ENCODE measurements at regions not wholly inside any gene's neighbourhood (a gene's known extent, or its start where the extent isn't known, plus 50 kb on each side); places are given as distances from the start of the nearest gene placed in this dataset.

GRCh38 chr10:109474261-109474660 lies 449.1 kb downstream of the XPNPEP1 start:
- TF ChIP-seq CTCF (IDR thresholded peaks at IDR 0.05; ENCODE audit: unreplicated experiment) = no peak
- peaks cover 17% of the 10 kb centered on the region for H3K4me1 Mint-ChIP-seq (ENCODE audit: unreplicated experiment)
- no peaks in the 10 kb centered on the region for H3K9me3 Mint-ChIP-seq (ENCODE audit: unreplicated experiment)
- H3K4me3 Mint-ChIP-seq (ENCODE audit: unreplicated experiment) = no peak overlapping the region
- DNase-seq (ENCODE audit: low spot score) = no peak
- no peaks in the 10 kb centered on the region for H3K27me3 Mint-ChIP-seq (ENCODE audit: unreplicated experiment)
- H3K36me3 Mint-ChIP-seq (ENCODE audit: low read depth, unreplicated experiment) = no peaks in the 10 kb centered on the region
- H3K27ac Mint-ChIP-seq (ENCODE audit: unreplicated experiment) = peak overlapping the region; percentile 44

- Mint-ChIP-seq H3K9me3 (ENCODE audit: unreplicated experiment) (no peaks in the 10 kb centered on the region), H3K27me3 (ENCODE audit: unreplicated experiment) (no peaks in the 10 kb centered on the region), H3K36me3 (ENCODE audit: low read depth, unreplicated experiment) (no peaks in the 10 kb centered on the region), H3K27ac (ENCODE audit: unreplicated experiment) (no peak overlapping the region), H3K4me1 (ENCODE audit: unreplicated experiment) (peaks cover 4% of the 10 kb centered on the region), H3K4me3 (ENCODE audit: unreplicated experiment) (no peak overlapping the region)
- TF ChIP-seq CTCF (IDR thresholded peaks at IDR 0.05; ENCODE audit: unreplicated experiment) = no peak
- no peak for DNase-seq (ENCODE audit: low spot score)
Observed at GRCh38 chr10:109467551-109467950, 455.8 kb downstream of the XPNPEP1 start.

- Mint-ChIP-seq H3K27me3 (ENCODE audit: unreplicated experiment) (no peaks in the 10 kb centered on the region), H3K4me3 (ENCODE audit: unreplicated experiment) (no peak overlapping the region), H3K9me3 (ENCODE audit: unreplicated experiment) (no peaks in the 10 kb centered on the region), H3K27ac (ENCODE audit: unreplicated experiment) (no peak overlapping the region), H3K36me3 (ENCODE audit: low read depth, unreplicated experiment) (no peaks in the 10 kb centered on the region), H3K4me1 (ENCODE audit: unreplicated experiment) (no peaks in the 10 kb centered on the region)
- DNase-seq (ENCODE audit: low spot score) = no peak
- TF ChIP-seq CTCF (IDR thresholded peaks at IDR 0.05; ENCODE audit: unreplicated experiment) = no peak
Observed at GRCh38 chr10:109464949-109465348, 458.4 kb downstream of the XPNPEP1 start.

- peaks cover 3% of the 10 kb centered on the region for H3K36me3 Mint-ChIP-seq (ENCODE audit: low read depth, unreplicated experiment)
Observed at GRCh38 chr10:109457302-109457638, 466.0 kb downstream of the XPNPEP1 start.

More at GRCh38 chr10:109457302-109457638, 466.0 kb downstream of the XPNPEP1 start:
- peaks cover 4% of the 10 kb centered on the region for H3K27me3 Mint-ChIP-seq (ENCODE audit: unreplicated experiment)
- TF ChIP-seq CTCF (IDR thresholded peaks at IDR 0.05; ENCODE audit: unreplicated experiment) = no peak
- no peak overlapping the region for H3K27ac Mint-ChIP-seq (ENCODE audit: unreplicated experiment)
- DNase-seq (ENCODE audit: low spot score) = no peak
- H3K4me1 Mint-ChIP-seq (ENCODE audit: unreplicated experiment) = peaks cover 7% of the 10 kb centered on the region
- H3K9me3 Mint-ChIP-seq (ENCODE audit: unreplicated experiment) = no peaks in the 10 kb centered on the region
- H3K4me3 Mint-ChIP-seq (ENCODE audit: unreplicated experiment) = peak overlapping the region; percentile 82

All from endothelial cell (in vitro differentiated cells).